ENCODE measurements at regions not wholly inside any gene's neighbourhood (a gene's known extent, or its start where the extent isn't known, plus 50 kb on each side); places are given as distances from the start of the nearest gene placed in this dataset.
"Not testable (repeated sequence)": the region's sequence is repeated elsewhere in the genome, so short reads cannot be mapped to it uniquely, and the experiment has no call there.

DNA sequence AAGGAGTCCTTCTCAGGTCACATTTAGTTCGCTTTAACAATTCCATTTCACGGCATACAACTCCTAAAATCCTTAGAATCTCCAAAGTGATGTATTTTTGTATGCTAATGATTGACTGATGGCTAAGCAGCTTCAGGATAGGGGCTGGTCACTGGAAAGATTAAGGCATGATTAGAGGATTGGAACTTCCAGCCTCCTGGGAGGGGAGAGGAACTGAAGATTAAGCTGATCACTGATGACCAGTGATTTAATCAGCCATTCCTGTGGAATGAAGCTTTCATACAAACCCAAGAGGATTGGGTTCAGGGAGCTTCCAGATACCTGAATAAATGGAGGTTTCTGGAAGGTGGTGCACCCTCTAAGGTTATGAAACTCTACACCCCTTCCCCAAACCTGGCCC is 123.9 kb upstream of the CDK13 start:
- TF ChIP-seq, protein P1, sequence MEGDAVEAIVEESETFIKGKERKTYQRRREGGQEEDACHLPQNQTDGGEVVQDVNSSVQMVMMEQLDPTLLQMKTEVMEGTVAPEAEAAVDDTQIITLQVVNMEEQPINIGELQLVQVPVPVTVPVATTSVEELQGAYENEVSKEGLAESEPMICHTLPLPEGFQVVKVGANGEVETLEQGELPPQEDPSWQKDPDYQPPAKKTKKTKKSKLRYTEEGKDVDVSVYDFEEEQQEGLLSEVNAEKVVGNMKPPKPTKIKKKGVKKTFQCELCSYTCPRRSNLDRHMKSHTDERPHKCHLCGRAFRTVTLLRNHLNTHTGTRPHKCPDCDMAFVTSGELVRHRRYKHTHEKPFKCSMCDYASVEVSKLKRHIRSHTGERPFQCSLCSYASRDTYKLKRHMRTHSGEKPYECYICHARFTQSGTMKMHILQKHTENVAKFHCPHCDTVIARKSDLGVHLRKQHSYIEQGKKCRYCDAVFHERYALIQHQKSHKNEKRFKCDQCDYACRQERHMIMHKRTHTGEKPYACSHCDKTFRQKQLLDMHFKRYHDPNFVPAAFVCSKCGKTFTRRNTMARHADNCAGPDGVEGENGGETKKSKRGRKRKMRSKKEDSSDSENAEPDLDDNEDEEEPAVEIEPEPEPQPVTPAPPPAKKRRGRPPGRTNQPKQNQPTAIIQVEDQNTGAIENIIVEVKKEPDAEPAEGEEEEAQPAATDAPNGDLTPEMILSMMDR (IDR thresholded peaks at IDR 0.05) = no peak
- DNase-seq (ENCODE audit: low spot score) (no peak), ATAC-seq (ENCODE audit: insufficient number of reproducible peaks, low FRiP score, low read depth) (no peak)
- Histone ChIP-seq H3K4me3 (no peak overlapping the region), H3K27ac (no peak overlapping the region), H3K27me3 (replicated peaks; ENCODE audit: insufficient read depth) (peaks cover 10% of the 10 kb centered on the region), H3K9me3 (no peaks in the 10 kb centered on the region), H3K36me3 (no peaks in the 10 kb centered on the region), H3K4me1 (ENCODE audit: control insufficient read depth in 1 of 2, low read depth in 2 of 2) (no peaks in the 10 kb centered on the region)

DNA sequence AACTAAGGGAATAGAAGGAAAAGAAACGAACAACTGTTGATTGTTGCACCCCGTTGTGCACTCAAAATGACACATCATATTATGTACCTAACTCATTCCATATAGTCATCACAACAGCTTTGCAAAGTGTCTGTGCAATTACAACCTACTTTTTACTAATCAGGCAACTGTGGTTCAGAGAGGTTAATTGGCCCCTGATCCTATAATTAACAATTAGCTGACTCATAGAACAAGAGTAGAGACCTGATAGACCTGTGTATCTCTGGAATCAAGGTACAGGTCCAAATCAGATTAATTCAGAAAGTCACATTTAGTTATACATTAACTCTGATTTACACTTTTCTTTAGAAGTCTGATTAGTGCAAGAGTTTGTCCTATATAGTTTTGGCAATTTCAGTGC is 122.5 kb upstream of the CDK13 start:
- no peak overlapping the region for H3K27ac ChIP-seq
- no peak overlapping the region for H3K4me3 ChIP-seq
- no peak for ATAC-seq (ENCODE audit: insufficient number of reproducible peaks, low FRiP score, low read depth)
- no peaks in the 10 kb centered on the region for H3K4me1 ChIP-seq (ENCODE audit: control insufficient read depth in 1 of 2, low read depth in 2 of 2)
- no peaks in the 10 kb centered on the region for H3K9me3 ChIP-seq
- H3K27me3 ChIP-seq (replicated peaks; ENCODE audit: insufficient read depth) = peaks cover 18% of the 10 kb centered on the region
- no peak for DNase-seq (ENCODE audit: low spot score)
- H3K36me3 ChIP-seq = no peaks in the 10 kb centered on the region
- TF ChIP-seq, protein P1 (IDR thresholded peaks at IDR 0.05) = no peak

DNA sequence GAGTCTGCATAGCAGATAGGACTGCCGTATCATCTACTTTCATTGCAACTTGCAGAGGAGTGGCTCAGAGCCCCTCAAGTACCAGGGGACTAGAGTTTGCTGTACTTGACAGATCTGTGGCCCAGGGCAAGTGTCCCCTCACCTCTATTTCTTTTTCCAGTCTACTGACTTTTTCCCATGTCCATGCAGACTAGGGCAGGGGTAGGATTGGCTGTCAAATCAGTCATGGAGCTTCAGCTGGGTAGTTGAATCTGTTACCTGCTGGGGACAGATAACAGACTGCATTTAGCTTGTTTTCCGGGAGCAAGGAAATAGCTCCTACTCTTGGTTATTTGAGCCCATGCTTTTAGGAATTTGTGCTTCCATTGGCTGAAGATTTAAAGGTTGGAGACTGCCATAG is 121.0 kb upstream of the CDK13 start:
- H3K27ac ChIP-seq = no peak overlapping the region
- TF ChIP-seq, protein P1 (IDR thresholded peaks at IDR 0.05) = no peak

DNA sequence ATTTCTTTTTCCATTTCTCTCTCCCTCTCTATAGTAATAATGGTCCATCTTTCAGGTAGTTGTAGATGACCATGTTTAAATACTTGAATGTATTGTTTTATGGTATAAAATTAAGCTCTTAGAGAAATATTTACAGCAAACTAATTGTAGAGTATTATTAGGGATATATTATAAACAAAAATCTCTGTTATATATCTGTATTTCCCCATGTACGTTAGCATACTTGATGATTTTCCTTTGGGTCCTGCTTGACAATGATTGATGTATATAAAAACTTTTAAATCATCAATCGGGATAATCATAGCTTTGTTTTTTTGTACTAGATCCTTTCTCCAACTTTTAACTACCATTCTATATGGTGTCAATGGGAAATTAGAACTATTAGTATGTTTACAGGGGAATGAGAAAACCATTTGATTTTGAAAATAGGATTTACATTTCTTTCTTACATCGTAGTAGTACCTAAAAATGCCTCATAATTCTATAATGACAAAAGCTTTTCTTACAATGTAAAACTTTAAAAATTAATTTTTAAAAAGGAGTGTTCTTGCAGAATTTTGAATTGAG is 117.5 kb upstream of the CDK13 start:
- no peak overlapping the region for H3K4me3 ChIP-seq
- ATAC-seq (ENCODE audit: insufficient number of reproducible peaks, low FRiP score, low read depth) = no peak

More for the DNA sequence above, 121.0 kb upstream of the CDK13 start:
- Histone ChIP-seq H3K27me3 (replicated peaks; ENCODE audit: insufficient read depth) (peaks cover 21% of the 10 kb centered on the region), H3K36me3 (no peaks in the 10 kb centered on the region), H3K4me3 (no peak overlapping the region), H3K4me1 (ENCODE audit: control insufficient read depth in 1 of 2, low read depth in 2 of 2) (no peaks in the 10 kb centered on the region), H3K9me3 (no peaks in the 10 kb centered on the region)
- ATAC-seq (ENCODE audit: insufficient number of reproducible peaks, low FRiP score, low read depth) (no peak), DNase-seq (ENCODE audit: low spot score) (no peak)

DNA sequence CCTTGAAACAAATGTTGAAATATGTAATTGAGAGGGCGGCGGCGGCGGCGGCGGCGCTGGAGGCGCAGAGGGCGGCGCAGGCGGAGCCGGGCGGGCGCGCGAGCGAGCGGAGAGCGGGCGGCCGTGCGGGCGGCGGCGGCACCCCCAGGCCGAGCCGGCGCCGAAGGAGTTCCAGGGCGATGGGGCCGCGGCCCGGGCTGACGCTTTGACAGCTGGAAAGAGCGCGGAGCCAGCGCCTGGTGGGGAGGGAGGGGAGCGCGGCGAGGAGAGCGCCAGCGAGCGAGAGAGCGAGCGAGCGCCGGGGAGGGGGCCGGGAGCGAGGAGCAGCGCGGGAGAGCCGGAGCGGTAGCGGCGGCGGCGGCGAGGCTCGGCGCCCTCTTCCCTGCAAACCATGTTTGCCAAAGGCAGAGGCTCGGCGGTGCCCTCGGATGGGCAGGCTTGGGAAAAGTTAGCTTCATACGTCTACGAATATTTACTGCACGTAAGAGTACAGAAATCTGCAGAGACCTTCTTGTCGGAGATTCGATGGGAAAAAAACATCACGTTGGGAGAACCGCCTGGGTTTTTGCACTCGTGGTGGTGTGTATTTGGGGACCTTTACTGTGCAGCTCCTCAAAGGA is 116.8 kb upstream of the CDK13 start:
- Histone ChIP-seq H3K4me3 (peak overlapping the region; percentile 72), H3K27me3 (replicated peaks; ENCODE audit: insufficient read depth) (peaks cover 24% of the 10 kb centered on the region)
- H3K4me1 ChIP-seq (ENCODE audit: control insufficient read depth in 1 of 2, low read depth in 2 of 2); DNase-seq (ENCODE audit: low spot score); ATAC-seq (ENCODE audit: insufficient number of reproducible peaks, low FRiP score, low read depth); H3K9me3 ChIP-seq; H3K27ac ChIP-seq; H3K36me3 ChIP-seq: not testable (repeated sequence)

More for the DNA sequence above, 117.5 kb upstream of the CDK13 start:
- TF ChIP-seq, protein P1 (IDR thresholded peaks at IDR 0.05) = no peak
- no peaks in the 10 kb centered on the region for H3K4me1 ChIP-seq (ENCODE audit: control insufficient read depth in 1 of 2, low read depth in 2 of 2)
- no peak overlapping the region for H3K27ac ChIP-seq
- no peak for DNase-seq (ENCODE audit: low spot score)
- H3K36me3 ChIP-seq = no peaks in the 10 kb centered on the region
- H3K9me3 ChIP-seq = no peaks in the 10 kb centered on the region
- peaks cover 25% of the 10 kb centered on the region for H3K27me3 ChIP-seq (replicated peaks; ENCODE audit: insufficient read depth)

DNA sequence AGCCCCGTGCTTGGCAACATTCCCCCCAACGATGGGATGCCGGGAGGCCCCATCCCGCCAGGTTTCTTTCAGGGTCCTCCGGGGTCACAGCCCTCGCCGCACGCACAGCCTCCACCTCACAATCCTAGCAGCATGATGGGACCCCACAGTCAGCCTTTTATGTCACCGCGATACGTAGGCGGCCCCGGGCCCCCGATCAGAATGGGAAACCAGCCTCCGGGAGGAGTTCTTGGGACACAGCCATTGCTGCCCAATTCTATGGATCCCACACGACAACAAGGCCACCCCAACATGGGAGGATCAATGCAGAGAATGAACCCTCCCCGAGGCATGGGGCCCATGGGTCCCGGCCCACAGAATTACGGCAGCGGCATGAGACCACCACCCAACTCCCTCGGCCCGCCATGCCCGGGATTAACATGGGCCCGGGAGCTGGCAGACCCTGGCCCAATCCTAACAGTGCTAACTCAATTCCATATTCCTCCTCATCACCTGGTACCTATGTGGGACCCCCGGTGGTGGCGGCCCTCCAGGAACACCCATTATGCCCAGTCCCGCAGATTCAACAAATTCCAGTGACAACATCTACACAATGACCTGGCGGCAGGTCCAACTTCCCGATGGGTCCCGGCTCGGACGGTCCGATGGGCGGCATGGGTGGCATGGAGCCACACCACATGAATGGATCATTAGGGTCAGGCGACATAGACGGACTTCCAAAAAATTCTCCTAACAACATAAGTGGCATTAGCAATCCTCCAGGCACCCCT is 116.0 kb upstream of the CDK13 start:
- DNase-seq (ENCODE audit: low spot score); H3K27ac ChIP-seq; H3K4me1 ChIP-seq (ENCODE audit: control insufficient read depth in 1 of 2, low read depth in 2 of 2); H3K36me3 ChIP-seq; ATAC-seq (ENCODE audit: insufficient number of reproducible peaks, low FRiP score, low read depth); H3K9me3 ChIP-seq: not testable (repeated sequence)
- peak overlapping the region; percentile 72 for H3K4me3 ChIP-seq
- H3K27me3 ChIP-seq (replicated peaks; ENCODE audit: insufficient read depth) = peaks cover 19% of the 10 kb centered on the region
